Ishikawa (cell line): ENCODE measurements at regions not wholly inside any gene's neighbourhood (a gene's known extent, or its start where the extent isn't known, plus 50 kb on each side); places are given as distances from the start of the nearest gene placed in this dataset.

ENCODE experiments used
- CEBPB ChIP-seq: IDR thresholded peaks from 2 replicates; pipeline ENCODE4 v1.6.1; 2012
- CREB1 ChIP-seq: IDR thresholded peaks from 2 replicates; pipeline ENCODE4 v1.6.1; 2012; ENCODE audit warnings: low read depth
- EGR1 ChIP-seq: IDR thresholded peaks from 2 replicates; pipeline ENCODE4 v1.6.1; 2012
- EP300 ChIP-seq: IDR thresholded peaks from 2 replicates; pipeline ENCODE4 v1.6.1; 2012; ENCODE audit warnings: borderline replicate concordance
- FOXM1 ChIP-seq: IDR thresholded peaks from 2 replicates; pipeline ENCODE4 v1.6.1; 2012; ENCODE audit warnings: low read depth, borderline replicate concordance
- NFIC ChIP-seq: IDR thresholded peaks from 2 replicates; pipeline ENCODE4 v1.6.1; 2012
- RAD21 ChIP-seq: IDR thresholded peaks from 2 replicates; pipeline ENCODE4 v1.6.1; 2012; ENCODE audit warnings: low read depth
- TAF1 ChIP-seq: IDR thresholded peaks from 2 replicates; pipeline ENCODE4 v1.6.1; 2012; ENCODE audit warnings: low read depth, mild to moderate bottlenecking
- TCF12 ChIP-seq: IDR thresholded peaks from 2 replicates; pipeline ENCODE4 v1.6.1; 2012; ENCODE audit warnings: low read depth
- TEAD4 ChIP-seq: IDR thresholded peaks from 2 replicates; pipeline ENCODE4 v1.6.1; 2012
- YY1 ChIP-seq: IDR thresholded peaks from 2 replicates; pipeline ENCODE4 v1.6.1; 2012; ENCODE audit warnings: low read depth
- ZBTB7A ChIP-seq: IDR thresholded peaks from 2 replicates; pipeline ENCODE4 v1.6.1; 2012; ENCODE audit warnings: low read depth
- TF ChIP-seq, protein P1 (sequence below): IDR thresholded peaks from 2 replicates; pipeline ENCODE4 v1.6.1; 2012
- TF ChIP-seq, protein P2 (sequence below): IDR thresholded peaks from 2 replicates; pipeline ENCODE4 v1.6.1; 2012; ENCODE audit warnings: low read depth, mild to moderate bottlenecking
- TF ChIP-seq, protein P3 (sequence below): IDR thresholded peaks from 2 replicates; pipeline ENCODE4 v1.6.1; 2012

DNA sequence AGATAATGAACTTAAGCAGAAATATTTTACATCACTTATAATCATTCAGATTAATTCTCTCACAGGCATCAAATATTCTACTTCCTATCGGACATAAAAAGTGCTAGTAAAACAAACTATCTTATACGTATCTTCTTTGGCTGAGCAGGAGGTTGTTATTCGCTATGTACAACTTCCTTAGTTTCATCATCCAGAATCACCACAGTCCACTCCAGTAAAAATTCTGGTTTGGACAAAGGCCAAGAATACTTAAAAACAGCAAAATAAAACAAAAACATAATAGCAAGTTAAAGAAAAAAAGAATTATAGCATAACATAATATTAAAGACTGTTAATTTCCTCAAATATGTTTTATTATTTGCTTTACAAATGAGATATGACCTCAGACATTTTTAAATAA is 1077.1 kb upstream of the CELF4 start:
- no peak for TF ChIP-seq EP300
- TF ChIP-seq, protein P1, sequence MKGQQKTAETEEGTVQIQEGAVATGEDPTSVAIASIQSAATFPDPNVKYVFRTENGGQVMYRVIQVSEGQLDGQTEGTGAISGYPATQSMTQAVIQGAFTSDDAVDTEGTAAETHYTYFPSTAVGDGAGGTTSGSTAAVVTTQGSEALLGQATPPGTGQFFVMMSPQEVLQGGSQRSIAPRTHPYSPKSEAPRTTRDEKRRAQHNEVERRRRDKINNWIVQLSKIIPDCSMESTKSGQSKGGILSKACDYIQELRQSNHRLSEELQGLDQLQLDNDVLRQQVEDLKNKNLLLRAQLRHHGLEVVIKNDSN = no peak
- no peak for TF ChIP-seq FOXM1
- TF ChIP-seq EGR1 = no peak
- TF ChIP-seq RAD21 = no peak
- TF ChIP-seq, protein P2, sequence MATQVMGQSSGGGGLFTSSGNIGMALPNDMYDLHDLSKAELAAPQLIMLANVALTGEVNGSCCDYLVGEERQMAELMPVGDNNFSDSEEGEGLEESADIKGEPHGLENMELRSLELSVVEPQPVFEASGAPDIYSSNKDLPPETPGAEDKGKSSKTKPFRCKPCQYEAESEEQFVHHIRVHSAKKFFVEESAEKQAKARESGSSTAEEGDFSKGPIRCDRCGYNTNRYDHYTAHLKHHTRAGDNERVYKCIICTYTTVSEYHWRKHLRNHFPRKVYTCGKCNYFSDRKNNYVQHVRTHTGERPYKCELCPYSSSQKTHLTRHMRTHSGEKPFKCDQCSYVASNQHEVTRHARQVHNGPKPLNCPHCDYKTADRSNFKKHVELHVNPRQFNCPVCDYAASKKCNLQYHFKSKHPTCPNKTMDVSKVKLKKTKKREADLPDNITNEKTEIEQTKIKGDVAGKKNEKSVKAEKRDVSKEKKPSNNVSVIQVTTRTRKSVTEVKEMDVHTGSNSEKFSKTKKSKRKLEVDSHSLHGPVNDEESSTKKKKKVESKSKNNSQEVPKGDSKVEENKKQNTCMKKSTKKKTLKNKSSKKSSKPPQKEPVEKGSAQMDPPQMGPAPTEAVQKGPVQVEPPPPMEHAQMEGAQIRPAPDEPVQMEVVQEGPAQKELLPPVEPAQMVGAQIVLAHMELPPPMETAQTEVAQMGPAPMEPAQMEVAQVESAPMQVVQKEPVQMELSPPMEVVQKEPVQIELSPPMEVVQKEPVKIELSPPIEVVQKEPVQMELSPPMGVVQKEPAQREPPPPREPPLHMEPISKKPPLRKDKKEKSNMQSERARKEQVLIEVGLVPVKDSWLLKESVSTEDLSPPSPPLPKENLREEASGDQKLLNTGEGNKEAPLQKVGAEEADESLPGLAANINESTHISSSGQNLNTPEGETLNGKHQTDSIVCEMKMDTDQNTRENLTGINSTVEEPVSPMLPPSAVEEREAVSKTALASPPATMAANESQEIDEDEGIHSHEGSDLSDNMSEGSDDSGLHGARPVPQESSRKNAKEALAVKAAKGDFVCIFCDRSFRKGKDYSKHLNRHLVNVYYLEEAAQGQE = no peak
- no peak for TF ChIP-seq TAF1
- TF ChIP-seq NFIC = no peak
- TF ChIP-seq CREB1 = no peak
- TF ChIP-seq CEBPB = no peak
- no peak for TF ChIP-seq TCF12
- TF ChIP-seq, protein P3, sequence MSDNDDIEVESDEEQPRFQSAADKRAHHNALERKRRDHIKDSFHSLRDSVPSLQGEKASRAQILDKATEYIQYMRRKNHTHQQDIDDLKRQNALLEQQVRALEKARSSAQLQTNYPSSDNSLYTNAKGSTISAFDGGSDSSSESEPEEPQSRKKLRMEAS = no peak
- TF ChIP-seq YY1 = no peak
- TF ChIP-seq ZBTB7A = no peak
- no peak for TF ChIP-seq TEAD4

DNA sequence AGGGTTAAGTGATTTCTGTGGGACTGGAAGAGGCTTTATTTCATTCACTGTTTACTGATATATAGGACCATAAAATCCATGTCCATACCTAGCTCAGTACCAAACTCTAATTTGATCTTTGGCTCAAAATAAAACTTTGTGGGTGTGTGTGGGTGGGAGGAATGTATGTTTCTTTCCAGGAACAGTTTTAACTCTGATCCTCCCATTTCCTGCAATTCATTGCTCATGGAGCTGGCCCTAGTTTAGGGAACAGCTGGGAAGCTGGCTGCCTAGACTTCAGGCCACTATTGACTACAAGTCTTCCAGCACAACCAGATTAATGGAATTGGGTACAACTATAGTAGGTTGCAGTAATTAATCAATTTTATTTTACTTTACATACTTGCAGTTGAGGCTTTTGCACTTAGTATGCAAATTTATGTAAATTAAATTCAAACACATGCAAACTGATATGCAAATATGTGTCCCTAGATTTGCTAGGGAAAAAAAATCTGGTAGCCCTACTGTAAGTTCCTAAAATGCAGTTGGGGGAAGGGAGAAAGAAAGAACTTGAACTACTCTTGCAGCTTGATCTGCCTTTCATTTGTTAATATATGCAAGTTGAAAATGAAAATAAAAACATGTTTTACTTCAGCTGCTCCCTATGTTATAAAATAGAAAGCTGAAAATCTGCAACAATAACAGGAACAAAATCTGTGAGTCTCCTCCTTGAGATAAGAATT is 1070.3 kb upstream of the CELF4 start:
- TF ChIP-seq TAF1 (no peak), RAD21 (no peak), CREB1 (no peak)
- TF ChIP-seq, protein P2 = no peak

DNA sequence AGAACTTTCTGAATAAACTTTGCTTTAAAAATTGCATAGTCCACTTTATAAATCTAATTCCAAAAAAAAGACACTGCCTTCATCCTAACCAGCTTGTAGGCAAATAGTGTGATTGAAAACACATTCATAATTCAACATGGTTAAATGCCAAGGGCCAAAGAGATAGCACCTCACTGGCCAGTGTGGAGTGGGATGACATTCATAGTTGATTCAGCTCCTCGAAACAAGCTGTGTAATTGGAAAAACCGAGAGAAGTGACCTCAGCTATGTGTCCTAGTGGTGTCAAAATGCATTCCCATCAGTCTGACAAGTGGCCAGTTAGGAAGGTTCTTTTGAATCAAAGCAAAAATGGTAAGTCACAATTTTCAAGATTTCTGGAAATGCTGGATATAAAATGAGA is 1068.5 kb upstream of the CELF4 start:
- TF ChIP-seq, protein P1 = no peak
- TF ChIP-seq FOXM1 = no peak
- no peak for TF ChIP-seq ZBTB7A
- TF ChIP-seq, protein P3 = no peak
- no peak for TF ChIP-seq CEBPB
- TF ChIP-seq EGR1 = no peak
- TF ChIP-seq TAF1 = no peak
- no peak for TF ChIP-seq EP300
- no peak for TF ChIP-seq YY1
- no peak for TF ChIP-seq NFIC
- no peak for TF ChIP-seq CREB1
- no peak for TF ChIP-seq TEAD4
- no peak for TF ChIP-seq RAD21
- TF ChIP-seq, protein P2 = no peak
- no peak for TF ChIP-seq TCF12

DNA sequence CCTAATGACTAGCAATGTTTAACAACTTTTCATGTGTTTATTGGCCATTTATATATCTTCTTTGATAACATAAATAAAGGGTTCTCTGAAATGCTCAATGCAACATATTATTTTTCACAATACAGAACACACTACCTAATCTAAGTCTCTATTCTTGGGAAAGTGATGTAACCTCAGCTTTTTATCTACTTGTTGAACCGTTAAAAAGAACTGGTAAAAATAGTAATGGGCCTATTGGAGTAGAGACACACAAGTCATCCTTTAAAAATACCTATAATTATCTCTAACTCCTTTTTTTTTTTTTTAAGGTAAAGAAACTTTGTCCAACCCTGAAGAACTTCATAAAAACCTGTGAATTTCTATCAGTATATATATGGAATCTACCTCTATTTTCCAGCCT is 1067.7 kb upstream of the CELF4 start:
- TF ChIP-seq, protein P1 = no peak
